AG09319 (cell line): ENCODE measurements at regions not wholly inside any gene's neighbourhood (a gene's known extent, or its start where the extent isn't known, plus 50 kb on each side); places are given as distances from the start of the nearest gene placed in this dataset.

Experiments
- DNase-seq: peaks from one replicate; pipeline ENCODE4 v3.0.0-alpha.2; 2010; ENCODE audit warnings: low read depth; ENCODE audit errors: extremely low read depth
- CTCF ChIP-seq: IDR thresholded peaks from 2 replicates; pipeline ENCODE4 v1.5.1; 2011; ENCODE audit warnings: low read depth, mild to moderate bottlenecking, inconsistent platforms, low read length, moderate library complexity

- no peak for TF ChIP-seq CTCF
These were observed 86.5 kb downstream of the MTRR start for GRCh38 chr5:7955476-7955875.

GRCh38 chr5:7957329-7957728 is 88.4 kb downstream of the MTRR start:
- no peak for DNase-seq
- no peak for TF ChIP-seq CTCF

More at GRCh38 chr5:7955476-7955875, 86.5 kb downstream of the MTRR start:
- no peak for DNase-seq

- no peak for TF ChIP-seq CTCF
- no peak for DNase-seq
These were observed 91.2 kb downstream of the MTRR start for GRCh38 chr5:7960142-7960541.

- no peak for TF ChIP-seq CTCF
These were observed 92.6 kb downstream of the MTRR start for GRCh38 chr5:7961540-7961939.

GRCh38 chr5:7970816-7971215 is 101.9 kb downstream of the MTRR start:
- DNase-seq, result no peak
- TF ChIP-seq CTCF, result no peak

More at GRCh38 chr5:7961540-7961939, 92.6 kb downstream of the MTRR start:
- no peak for DNase-seq

- no peak for DNase-seq
- TF ChIP-seq CTCF, result no peak
These were observed 107.7 kb downstream of the MTRR start for GRCh38 chr5:7976411-7977190.

- TF ChIP-seq CTCF, result no peak
- no peak for DNase-seq
These were observed 109.2 kb downstream of the MTRR start for GRCh38 chr5:7978114-7978513.
